ENCODE measurements at regions not wholly inside any gene's neighbourhood (a gene's known extent, or its start where the extent isn't known, plus 50 kb on each side); places are given as distances from the start of the nearest gene placed in this dataset.

DNA sequence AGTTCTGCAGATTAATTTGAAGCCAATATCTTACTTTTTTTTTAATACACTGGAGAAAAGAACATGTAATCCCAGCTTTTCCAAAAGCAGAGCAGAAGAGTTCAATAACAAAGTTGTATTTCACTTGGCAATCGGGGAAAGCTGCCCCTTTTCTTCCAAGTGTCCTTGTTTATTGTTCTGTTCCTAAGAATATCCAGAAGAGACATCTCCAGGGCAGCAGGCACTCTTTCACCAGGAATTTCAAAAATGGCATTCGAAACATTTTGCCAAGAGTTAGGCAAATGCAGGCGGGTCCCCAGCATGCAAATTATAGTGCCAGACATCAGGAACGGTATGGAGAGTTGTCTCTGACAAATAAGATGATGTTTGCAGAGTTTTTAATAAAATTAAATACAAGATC, 494.5 kb downstream of the BCOR start:
- DNase-seq (ENCODE audit: low spot score), result no peak

DNA sequence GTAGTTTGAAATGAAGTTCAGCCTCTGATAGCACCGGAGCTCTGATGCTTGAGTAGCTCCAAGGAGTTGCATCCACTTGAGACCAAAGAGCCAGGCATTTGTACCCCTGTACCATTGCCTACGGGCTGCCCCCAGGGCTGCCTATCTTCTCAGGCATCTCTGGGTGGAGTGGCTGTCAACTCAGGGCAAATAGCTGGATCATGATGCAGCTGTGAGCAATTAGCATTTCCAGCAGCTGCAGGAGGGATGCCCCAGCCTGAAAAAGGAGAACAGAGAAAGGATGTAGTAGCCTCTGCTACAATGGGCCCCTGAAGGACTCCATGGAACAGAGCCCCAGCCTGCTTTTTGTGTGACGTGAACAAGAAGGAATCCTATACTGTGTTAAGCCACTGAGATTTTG, 492.6 kb downstream of the BCOR start:
- no peak for DNase-seq (ENCODE audit: low spot score)

DNA sequence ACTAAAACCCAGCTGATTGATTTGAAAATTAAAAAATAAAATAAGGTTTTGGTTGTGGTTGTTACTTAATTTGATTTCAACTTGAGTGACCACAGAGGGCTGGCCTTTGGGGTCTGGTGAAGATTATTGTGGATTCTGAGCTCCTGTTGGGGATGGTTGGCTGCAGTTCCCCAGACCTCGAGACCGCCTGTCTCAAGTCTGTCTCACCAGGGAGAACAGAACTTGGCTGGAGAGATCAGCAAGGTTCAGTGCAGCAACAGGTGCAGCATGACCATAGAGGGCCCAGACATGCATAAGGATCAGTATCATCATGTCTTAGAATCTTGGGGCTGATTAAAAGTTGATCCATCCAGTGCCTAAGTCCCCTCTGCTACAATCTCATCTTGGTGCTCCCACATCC, 491.9 kb downstream of the BCOR start:
- DNase-seq (ENCODE audit: low spot score), result no peak

DNA sequence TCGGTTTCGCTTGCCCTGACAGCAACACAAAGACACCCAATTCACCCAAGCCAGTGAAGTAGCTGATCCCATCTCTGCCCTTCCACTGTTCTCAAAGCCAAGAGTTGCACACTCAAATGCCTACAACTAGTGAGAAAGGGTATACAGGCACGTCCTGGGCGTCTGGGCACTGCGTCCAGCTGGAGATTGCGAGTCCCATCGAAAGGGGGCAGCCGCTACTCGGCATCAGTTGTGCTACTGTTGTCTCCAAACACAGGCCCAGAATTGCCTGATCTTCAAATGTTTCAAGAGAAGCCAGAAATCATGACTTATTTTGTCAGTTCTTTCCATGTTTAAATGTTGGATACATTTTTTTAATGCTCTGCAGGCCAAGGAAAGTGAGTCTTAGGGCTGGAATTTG, 487.8 kb downstream of the BCOR start:
- no peak for DNase-seq (ENCODE audit: low spot score)

DNA sequence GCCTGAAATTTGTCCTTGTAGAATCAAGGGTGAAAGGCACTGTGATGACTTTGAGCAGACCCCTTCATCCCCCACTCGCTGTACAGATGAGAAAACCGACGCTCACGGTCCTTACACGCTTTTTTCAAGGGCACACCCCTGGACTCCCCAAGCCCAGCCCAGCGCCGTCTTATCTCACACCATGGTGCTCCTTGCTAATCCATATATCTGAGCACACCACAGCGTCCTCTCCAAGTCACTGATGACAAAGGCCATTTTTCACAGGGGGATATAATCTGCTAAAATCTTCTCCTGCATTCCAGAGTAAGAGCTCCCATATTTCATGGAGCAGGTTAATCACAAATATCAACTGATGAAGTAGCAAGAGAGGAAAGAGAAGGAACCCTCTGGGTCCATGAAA, 486.3 kb downstream of the BCOR start:
- no peak for DNase-seq (ENCODE audit: low spot score)

DNA sequence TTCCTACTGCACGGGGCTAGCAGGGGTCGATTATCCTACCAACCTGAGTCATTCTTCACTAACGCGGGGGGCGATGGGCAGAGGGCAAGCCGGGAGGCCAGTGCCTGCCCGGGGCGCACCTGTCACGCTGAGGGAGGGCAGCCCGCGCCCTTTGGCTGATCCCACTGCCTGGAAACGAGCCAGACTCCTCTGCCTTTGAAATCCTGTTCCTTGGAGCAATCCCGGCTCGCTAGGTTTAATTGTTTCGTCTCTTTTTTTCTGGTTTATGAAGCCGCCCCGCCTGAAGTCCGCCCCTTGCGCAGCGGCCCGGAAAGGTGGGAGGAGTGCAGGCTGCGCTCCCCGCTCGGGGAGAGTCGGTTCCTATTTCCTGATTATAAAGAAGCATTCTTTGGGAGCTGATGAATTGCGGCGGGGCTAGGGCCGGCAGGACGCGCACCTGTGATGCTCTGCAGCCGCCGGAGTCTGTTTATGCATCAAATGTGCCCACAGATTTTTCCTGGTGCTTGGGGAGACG, 484.2 kb downstream of the BCOR start:
- DNase-seq (ENCODE audit: low spot score), result no peak

DNA sequence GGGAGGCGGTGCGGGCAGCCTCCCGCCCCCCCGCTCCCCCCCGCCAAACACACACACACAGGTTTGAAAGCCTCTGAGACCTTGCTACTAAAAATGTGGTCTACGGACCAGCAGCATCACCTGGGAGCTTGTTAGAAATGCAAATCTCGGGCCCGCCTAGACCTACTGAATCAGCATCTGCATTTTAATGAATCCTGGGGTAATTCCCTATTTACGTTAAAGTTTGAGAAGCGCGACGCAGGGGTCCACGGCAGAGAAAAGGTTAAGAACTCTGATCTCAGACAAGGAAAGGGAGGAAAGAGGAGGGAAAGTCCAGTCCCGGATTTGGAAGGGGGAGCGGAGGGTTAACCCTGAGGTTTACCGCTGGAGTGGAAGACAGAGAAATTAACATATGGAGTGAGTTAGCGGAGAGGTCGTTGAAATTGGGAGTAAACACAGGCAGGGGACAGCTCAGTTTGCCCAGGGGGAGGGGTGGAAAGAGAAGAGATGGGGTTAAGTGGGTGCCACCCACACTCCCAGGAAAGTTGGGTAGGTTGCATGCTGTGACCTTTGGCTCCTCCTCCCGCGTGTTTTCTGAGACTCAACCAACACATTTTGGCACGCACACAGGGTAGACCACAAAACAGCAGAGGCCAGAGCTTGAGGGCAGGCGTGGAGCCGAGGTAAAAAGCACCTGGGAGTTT, 483.6 kb downstream of the BCOR start:
- DNase-seq (ENCODE audit: low spot score), result no peak

DNA sequence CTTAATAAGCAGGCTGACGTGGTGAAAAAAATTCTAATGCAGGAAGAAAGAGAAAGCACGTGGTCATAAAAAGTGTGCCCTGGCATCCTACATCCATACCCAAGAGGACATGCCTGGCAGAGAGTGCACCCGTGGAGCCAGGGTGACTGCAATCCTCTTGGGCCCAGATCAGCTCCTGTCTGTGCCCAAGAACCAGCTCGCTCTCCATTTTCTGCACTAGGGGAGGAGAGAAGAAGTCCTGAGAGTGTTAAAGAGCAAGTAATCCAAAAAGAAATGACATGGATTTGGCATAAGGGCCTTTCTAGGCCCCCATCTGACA, 483.1 kb downstream of the BCOR start:
- no peak for DNase-seq (ENCODE audit: low spot score)

DNA sequence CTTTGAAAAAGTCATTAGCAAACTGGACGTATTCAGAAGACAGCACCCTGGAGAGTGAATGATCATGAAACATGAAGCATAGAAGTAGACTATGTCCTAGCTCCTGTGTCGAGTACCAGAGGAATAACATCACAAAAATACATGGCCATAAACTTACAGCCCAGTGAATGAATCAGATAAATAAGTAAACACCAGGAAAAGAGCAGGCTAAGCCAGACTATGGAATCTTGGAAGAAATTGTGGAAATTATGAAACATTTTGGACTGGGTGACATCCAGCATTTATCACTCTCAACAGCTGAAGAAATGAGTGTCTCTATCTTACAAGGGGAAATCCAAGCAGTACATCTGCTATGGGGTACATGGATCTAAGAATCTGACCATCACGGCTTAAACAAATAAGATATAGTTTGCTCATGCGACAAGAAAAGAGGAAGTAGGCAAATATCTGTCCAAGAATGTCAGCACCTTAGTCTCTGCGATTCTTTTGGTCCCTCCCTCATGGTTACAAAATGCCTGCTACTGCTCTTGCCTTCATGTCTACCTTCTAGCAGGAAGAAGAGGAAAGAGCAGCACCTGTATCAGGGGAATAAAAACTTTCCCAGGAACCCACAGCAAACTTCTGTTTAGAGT, 481.5 kb downstream of the BCOR start:
- no peak for DNase-seq (ENCODE audit: low spot score)

DNA sequence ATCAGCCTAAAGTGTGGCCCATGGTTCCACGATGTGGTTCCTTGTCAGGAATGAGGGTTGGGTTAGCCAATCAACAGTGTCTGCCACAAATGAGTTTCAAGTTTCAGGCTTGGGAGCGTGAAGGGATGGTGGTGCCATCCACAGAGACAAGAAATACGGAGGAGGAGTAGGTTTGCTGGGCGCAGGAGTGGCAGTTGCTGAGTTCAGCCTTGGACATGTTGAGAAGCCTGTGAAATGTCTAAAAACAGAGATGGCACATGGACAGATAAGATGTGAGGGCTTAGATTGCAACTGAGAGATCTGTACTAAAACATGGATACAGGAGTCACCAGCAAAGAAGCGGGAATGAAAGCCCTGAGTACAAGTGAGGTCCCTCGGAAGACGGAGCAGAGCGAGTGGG, 481.0 kb downstream of the BCOR start:
- no peak for DNase-seq (ENCODE audit: low spot score)

DNA sequence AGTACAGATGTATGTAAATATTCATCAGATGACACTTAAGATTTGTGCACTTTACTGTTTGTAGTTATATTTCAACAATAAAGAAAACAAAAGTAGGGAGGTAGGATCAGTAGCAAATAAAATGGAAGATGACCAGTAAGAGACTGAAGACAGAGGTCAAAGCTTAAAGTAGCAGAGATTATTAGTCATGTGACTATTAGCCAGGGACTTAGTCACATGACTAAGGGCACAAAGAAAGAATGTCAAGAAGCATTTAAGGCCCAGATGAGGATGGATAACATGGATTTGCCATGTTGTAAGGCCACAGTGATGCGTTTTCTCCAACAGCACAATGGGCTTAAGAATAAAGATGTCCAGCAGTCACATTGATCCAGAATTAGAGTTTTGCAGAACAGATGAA, 479.6 kb downstream of the BCOR start:
- no peak for DNase-seq (ENCODE audit: low spot score)

DNA sequence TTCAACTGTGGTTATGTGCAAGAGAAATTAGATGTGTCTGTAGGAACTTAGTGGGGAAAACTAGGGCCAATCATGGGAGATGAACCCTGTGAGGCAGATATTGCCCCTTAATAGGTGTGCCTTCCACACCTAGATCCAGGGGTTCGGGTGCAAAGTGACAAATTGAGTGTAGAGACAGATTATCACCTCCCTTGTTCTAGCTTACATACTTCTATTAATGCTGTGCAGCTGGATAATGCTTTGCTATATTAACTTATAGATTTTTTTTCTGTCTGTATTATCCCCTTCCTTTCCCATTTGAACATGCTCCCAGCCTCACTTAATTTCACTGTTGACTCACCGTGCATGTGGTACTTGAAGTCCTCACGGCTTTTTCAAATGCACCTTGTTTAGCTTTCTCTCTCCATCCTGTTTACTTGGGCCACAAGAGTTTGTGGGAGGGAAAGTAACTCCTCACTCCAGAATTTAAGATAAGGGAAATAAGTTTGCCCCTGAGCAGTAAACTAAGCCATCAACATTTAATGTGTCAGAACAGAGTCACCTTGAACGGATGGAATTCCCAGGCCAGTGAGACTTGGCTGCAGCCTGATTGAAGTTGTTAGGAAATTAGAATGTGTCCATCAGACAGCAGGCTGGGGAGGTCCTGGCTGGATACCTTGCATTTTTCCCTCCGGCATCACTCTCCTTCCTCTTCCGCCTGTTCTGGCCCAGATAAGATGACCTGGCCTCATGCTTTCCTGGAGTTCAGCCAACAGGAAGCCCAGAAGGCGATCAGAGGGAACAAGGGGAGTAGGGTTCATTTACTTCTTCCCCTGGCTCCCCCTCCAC, 478.4 kb downstream of the BCOR start:
- DNase-seq (ENCODE audit: low spot score), result no peak

DNA sequence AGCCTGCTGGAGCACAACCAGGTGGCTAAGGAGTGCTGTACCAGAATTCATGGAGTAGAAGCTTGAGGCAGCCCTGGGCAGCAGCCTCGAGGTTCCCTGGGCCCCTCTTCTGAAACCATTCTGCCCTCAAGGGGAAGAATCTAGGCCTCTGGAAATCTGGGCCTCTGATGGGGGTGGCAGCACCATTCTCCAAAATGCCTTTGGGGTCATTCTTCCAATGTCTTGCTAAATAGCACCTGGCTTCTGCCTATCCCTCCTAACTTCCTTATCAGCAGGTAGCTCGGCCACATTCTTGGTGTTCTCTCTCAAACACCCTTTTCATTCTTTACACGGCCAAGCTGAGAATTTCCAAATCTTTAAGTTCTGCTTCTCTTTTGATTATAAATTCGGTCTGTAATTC, 473.6 kb downstream of the BCOR start:
- DNase-seq (ENCODE audit: low spot score), result no peak

DNA sequence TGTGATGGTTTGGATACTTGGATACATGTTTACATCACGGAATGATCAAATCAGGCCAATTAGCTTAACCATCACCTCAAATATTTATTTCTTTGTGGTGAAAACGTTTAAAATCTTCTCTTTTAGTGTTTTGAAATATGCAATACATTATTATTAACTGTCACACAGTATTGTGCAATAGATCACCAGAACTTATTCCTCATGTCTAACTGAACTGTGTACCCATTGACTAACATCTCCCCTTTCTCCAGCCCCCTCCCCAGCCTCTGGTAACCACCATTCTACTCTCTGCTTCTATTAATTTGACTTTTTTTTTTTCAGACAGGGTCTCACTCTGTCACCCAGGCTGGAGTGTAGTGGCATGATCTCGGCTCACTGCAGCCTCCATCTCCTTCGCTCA, 471.9 kb downstream of the BCOR start:
- DNase-seq (ENCODE audit: low spot score), result no peak

DNA sequence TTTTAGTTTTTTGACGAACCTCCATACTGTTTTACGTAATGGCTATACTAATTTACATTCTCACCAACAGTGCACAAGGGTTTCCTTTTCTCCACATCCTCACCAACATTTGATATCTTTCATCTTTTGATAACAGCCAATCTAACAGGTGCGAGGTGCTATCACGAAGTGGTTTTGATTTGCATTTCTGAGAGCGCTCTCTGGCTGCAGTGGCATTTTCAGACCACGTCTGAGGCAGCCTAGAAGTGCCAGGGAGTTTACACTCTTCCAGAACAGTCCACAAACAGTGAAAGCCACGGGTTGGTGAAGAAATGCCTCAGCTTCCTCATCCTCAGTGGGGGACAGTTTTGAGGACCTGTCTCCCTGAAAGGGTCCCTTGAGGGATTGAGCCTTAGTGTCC, 471.0 kb downstream of the BCOR start:
- DNase-seq (ENCODE audit: low spot score), result no peak

DNA sequence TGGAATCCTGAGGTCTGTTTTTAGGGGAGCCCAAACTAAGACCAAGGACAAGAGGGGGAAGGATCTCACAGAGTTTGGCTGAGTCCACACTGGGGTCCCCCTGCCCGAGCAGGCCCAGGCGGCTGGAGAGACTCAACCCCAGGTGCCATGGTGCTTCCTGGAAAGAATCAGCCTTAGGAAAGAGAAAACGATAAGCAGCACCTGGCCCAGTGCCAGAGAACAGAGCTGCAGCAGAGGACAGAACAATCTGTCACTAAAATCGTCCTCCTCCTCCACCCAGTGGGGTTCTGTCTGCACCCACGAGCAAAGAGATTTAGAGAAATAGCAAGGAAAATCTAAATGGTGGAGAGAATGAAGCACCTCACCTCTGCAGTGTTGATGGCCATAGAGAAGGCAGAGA, 470.5 kb downstream of the BCOR start:
- DNase-seq (ENCODE audit: low spot score), result no peak

DNA sequence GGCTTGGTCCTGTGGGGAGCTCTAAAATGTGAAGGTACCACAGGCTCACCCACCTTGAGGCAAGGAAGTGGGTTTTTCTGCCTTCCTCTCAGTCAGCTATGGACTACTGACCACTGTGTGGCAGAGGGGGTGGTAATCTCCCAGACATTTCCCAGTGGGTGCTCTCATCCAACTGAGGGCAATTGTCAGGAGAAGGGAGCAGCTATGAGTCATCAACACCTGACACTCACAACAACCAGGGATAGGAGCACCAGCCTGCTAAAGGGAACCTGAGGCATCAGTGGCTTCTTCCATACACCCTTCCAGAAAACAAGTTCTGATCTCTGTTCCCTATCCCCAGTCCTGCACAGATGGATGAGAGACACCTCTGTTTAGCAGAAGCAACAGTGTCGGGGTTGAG, 468.8 kb downstream of the BCOR start:
- DNase-seq (ENCODE audit: low spot score), result peak; percentile 39

DNA sequence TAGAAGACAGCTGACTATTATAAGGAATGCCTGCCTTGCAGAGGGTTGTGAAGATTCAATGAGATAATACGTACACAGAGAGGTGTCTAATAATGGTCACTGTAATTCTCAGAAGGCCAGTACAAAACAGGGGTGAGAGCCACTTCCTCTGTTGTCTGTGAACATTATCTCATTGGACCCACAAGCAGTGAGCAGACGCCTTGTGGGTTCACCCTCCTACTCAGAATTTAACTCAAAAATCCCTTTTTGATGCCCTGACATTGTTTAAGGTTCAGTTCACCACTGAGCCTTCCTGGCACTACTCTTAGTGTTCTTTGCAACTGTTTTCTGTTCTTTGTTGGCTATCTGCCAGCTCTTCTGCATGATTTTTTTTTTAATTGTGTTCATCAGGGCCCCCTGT, 467.4 kb downstream of the BCOR start:
- no peak for DNase-seq (ENCODE audit: low spot score)

DNA sequence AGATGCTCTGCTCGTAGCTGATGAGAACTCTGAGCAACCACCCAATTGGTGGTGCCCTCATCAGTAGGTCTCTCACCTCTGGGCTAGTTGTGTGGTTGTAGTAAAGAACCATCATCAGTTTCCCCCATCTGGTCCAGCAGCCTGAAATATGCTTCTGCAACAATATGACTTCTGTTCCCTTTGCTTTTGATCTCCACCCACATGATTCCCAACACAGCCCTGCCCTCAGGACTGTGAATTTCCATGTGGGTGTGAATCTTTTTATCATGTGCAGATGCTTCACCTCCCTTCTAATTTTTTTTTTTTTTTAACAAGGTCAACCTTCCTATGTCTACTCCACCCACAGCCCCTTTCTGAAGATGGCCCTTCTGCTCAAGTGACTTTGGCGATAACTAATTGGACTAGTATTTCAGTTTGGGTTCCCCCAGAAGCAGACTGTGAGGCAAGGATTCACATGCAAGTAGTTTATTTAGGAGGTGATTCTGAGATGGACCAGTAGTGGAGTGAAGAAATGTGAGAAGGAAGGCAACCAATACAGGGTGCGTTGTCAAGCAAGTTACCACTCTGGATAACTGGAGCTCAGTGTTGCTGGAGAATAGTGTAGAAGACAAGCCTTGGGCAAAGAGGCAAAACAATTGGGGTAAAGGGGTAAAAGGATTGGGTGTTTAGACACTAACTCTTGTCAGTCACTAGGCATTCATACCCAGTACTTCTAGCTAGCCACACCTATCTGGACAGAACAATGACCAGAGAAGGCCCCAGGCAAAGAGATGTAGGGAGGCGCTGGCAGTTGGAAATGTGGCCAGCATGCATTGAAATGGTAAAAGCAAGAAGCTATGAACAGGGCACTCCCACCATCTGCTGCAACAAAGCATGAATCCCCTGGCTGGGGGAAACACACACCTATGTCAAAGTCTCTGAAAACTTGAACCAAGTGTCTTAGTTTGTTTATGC, 466.2 kb downstream of the BCOR start:
- DNase-seq (ENCODE audit: low spot score), result peak; percentile 85

DNA sequence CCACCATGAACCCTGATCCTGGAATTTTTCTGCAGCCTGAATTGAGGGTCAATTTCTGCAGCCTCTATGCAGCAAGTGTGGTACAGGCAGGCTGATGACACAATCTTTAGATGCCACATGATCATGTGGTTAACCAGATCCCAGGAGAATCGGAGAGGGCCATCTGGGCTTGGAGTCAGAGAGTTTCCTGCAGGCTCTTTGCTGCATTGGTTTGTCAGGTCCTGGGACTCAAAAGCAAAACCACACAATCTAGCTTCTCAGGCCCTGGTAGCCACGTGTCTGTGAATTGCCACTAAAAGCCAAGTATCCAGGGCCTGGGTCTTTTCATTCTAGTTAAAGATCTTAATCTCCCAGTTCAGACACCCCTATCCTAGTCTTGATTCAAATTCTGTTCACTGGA, 464.5 kb downstream of the BCOR start:
- DNase-seq (ENCODE audit: low spot score), result no peak

DNA sequence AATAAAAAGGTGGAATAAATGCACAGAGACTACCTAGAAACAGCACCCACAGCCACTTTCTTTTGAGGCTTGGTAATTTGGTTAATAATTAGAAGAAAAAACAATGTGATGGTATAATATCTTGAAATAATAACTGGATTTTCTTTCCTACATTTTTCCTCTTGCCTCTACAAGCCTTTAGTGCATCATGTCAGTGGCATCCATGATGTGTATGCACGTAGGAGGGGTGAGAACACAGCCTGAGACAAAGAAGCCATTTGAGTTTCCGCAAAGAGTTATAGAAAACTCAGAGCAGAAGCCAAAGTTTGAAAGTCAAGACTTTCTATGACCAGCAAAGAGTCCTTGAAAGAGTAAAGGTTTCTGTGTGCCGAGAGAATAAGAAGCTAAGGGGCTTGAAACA, 461.3 kb downstream of the BCOR start:
- no peak for DNase-seq (ENCODE audit: low spot score)

DNA sequence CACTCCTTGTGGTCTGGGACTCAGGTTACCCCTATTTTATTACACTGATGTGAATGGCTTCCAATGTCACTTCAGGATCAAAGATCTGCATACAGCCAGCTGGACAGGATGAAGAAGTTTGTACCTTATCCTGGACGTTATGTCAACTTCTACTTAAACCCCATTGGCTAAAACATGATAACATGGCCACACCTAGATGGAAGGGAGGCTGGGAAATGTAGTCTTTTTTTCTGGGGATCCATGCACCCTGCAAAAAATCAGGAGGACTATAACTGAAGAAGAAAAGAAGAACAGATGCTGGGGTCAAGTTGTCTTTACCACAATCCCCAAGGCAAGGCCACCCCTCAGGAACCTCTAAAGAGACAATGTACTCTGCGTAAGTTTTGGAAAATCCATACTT, 459.2 kb downstream of the BCOR start:
- DNase-seq (ENCODE audit: low spot score), result no peak
